Hematopoietic multipotent progenitor cell treated with erythropoietin and hydrocortisone succinate and interleukin-3 and kit ligand, for 8 days (in vitro differentiated cells): ENCODE measurements at regions not wholly inside any gene's neighbourhood (a gene's known extent, or its start where the extent isn't known, plus 50 kb on each side); places are given as distances from the start of the nearest gene placed in this dataset.
"Not testable (repeated sequence)": the region's sequence is repeated elsewhere in the genome, so short reads cannot be mapped to it uniquely, and the experiment has no call there.

Experiments used
- DNase-seq: peaks from one replicate; pipeline ENCODE4 v3.0.0-alpha.2; 2015

- no peak for DNase-seq
Measured at GRCh38 chr22:22346401-22347107, 102.0 kb downstream of the VPREB1 start.

- DNase-seq, result peak; percentile 4
Measured at GRCh38 chr22:22348127-22348814, 103.7 kb downstream of the VPREB1 start.

DNA sequence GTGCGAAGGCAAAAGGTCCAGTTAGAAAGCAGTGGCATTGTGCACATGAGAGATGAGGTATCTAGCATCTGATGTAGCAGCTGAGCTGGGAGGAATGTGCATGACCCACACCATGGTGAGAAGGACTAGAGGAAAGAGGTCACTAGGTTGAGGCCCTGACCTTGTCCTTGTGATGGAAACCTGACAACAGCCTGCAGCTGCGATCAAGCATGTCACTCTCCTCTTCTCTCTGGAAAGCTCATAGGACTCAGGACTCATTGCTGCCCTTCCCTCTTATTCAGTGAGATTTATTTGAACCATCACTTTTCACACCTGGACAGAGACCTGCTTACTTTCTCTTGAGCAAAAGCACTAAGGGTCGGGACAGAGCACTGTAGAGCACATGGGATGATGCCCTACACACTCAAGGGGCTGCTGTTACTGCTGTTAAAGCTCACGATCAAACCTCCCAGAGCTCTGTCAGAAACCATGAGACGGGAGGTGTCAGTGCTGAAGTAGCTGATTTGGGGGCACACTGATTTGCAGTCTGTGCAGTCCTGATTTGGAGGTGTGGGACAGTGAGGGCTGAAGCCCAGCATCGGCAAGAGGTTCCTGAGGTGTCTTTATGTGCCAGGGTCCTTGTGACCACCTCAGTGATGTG, 104.3 kb downstream of the VPREB1 start:
- DNase-seq, result no peak

GRCh38 chr22:22349455-22349836, 104.9 kb downstream of the VPREB1 start:
- DNase-seq, result no peak

- no peak for DNase-seq
Measured at GRCh38 chr22:22351366-22351765, 106.8 kb downstream of the VPREB1 start.

DNA sequence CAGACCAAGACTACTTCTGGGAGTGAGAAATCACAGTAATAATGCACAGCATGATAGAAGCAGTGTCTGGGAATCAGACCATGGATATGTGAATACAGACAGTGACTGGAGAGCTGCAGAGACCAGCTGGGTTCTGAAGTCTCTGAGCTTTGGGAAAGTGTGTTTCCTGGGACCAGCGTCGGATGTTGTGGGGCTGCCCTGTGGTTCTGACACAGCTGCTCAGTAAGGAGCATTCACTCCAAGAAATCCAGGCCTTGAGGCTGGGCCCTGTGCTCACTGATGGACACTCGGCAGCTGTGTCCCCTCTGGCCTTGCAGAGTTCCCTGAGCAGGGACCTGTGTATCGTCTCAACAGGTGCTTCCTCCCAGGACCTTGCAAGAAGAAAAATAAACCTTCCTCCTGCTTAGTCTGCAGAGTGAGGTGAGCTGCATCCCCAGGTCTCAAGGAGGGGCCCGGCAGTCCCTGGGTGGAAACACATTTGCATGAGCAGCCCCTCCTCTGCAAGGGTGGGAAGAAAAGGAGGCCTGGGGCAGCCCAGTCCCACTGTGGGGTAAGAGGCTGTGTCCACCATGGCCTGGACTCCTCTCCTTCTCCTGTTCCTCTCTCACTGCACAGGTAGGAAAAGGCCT, 107.9 kb downstream of the VPREB1 start:
- DNase-seq, result no peak

DNA sequence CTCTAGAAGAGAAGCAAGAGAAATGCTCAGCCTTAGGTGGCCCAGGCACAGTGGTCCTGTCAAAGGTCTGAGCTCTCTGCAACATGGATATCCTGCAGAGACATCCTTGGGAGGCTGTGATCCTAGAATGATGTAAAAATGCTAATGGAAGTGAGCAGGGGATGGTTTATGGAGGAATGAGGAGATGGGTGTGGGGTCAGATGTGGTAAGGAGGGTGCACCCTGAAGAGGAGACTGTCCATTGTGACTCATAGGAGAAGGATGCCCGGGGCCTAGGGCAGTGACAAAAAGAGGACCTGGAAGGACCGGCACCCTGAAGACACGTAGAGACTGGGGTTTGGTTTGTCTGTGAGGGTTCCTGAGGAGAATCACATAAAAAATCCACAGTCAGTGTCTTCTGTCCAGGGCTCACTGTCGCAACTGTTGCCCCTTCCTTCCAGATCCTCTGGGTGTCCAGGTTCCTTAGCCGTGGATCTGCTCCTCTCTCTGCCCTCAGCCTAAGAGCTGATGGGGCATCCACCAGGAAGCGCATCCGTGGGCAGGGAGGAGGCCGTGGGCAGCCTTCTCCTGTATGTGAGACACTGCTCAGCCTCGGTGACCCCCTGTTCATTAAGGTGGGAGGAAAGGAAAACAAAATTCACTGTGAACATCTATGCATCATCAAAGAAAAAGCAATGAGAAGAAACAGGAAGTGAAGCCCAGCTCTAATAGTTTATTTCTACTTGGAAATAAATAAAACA, 110.7 kb downstream of the VPREB1 start:
- DNase-seq, result no peak

DNA sequence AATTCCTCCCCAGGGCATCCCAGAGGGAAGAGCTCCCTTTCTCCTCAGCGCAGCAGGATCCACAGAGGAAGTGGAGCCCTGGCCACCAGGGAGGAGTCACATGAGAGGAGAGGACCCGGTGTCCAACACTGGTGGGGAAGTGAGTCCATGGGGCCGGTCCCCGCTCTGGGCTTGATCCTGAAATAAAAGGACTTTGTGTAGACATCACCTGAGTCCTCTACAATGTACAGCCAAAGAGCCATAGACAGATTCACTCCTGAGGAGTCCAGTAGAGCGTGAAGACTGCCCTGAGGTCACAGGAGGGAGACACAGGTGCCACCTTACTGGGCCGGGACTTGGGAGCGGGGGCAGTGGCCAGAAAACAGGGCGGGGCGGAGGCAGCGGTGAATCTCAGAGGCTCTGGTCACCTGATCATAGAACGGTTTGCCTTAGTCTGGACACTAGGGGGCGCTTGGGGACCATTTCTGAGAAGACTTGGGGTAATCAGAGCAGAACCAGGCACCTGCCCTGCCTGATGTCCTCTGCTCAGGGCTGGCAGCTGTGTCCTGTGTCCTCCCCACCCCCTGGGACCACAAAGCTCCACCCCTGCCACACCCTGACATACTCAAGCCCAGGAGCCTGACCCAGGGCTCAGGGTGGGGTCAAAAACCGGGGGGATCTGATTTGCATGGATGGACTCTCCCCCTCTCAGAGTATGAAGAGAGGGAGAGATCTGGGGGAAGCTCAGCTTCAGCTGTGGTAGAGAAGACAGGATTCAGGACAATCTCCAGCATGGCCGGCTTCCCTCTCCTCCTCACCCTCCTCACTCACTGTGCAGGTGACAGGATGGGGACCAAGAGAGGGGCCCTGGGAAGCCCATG, 112.7 kb downstream of the VPREB1 start:
- peak; percentile 76 for DNase-seq

GRCh38 chr22:22358152-22358551, 113.6 kb downstream of the VPREB1 start:
- no peak for DNase-seq

- DNase-seq, result no peak
Measured at GRCh38 chr22:22358686-22359085, 114.1 kb downstream of the VPREB1 start.

- no peak for DNase-seq
Measured at GRCh38 chr22:22359465-22359864, 114.9 kb downstream of the VPREB1 start.

GRCh38 chr22:22360014-22360413, 115.4 kb downstream of the VPREB1 start:
- no peak for DNase-seq

DNA sequence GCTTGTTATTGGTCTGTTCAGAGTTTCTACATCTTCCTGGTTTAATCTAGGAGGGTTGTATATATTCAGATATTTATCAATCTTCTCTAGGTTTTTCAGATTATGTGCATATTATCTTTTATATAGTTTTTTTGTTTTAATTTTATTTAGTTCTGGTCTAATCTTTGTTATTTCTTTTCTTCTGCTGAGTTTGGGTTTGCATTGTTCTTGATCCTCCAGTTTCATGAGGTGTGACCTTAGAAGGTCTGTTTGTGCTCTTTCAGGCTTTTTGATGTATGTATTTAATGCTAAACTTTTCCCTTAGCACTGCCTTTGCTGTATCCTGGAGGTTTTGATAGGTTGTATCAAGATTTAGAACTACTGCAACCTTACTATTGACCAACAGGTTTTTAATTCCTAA, 117.7 kb downstream of the VPREB1 start:
- no peak for DNase-seq

GRCh38 chr22:22362936-22363335, 118.3 kb downstream of the VPREB1 start:
- no peak for DNase-seq

DNA sequence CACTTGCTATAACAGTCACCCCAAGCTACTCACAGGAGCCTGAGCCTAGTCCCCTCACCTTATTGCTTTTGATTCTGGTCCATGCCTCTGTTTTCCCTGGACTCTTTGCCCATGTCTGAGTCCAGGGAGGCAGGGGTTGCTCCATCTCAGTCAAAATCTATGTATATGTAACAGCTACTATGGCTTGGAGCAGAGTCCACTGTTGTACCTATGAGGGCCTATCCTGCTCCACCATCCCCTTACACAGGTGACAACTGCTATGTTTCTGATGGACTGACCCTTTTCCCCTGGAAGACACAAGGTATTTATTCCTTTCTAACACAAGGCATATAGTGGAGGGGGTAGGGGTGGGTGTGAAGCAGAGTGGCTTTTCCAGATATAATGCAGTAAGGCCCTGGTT, 119.6 kb downstream of the VPREB1 start:
- DNase-seq, result no peak

- no peak for DNase-seq
Measured at GRCh38 chr22:22366537-22366936, 122.0 kb downstream of the VPREB1 start.

GRCh38 chr22:22368516-22368915, 123.9 kb downstream of the VPREB1 start:
- no peak for DNase-seq

GRCh38 chr22:22369219-22369963, 124.8 kb downstream of the VPREB1 start:
- not testable (repeated sequence) for DNase-seq

DNA sequence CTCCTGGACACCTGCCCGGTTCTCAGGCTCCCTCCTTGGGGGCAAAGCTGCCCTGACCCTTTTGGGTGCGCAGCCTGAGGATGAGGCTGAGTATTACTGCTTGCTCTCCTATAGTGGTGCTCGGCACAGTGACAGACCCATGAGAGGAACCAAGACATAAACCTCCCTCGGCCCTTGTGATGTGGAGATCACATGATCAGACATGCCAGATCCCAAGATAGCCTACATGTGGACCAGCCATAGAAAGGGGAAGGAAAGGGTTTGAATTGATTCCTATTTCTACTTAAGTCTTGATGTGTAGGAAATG, 125.3 kb downstream of the VPREB1 start:
- no peak for DNase-seq

- DNase-seq, result no peak
Measured at GRCh38 chr22:22371031-22371541, 126.5 kb downstream of the VPREB1 start.

GRCh38 chr22:22372086-22372485, 127.5 kb downstream of the VPREB1 start:
- DNase-seq, result no peak
